ENCODE measurements at regions not wholly inside any gene's neighbourhood (a gene's known extent, or its start where the extent isn't known, plus 50 kb on each side); places are given as distances from the start of the nearest gene placed in this dataset.

DNA sequence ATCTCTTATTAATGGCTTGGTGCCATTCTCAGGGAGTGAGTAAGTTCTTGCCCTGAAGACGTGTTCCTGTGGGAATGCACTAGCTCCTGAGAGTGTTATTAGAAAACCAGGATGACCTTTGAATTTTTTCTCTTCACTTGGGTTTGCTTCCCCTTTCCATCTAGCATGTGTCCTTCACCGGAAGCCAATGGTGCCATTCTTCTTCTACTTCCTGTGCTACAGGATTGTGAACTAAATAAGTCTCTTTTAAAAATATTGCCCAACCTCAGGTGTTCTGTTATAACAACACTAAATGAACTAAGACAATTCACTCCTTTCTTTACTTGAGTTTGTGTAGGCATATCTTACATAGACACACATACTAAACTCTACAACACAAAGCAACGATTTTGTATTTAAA lies 447.0 kb downstream of the SOX11 start (continued):
- TF ChIP-seq EZH2phosphoT487 (IDR thresholded peaks at IDR 0.05; ENCODE audit: borderline replicate concordance, low read depth) (no peak), RXRA (IDR thresholded peaks at IDR 0.05; ENCODE audit: borderline replicate concordance, low read depth) (no peak), TAF1 (IDR thresholded peaks at IDR 0.05; ENCODE audit: borderline replicate concordance, low read depth, low read length) (no peak), TCF12 (IDR thresholded peaks at IDR 0.05) (no peak), FOSL2 (IDR thresholded peaks at IDR 0.05; ENCODE audit: borderline replicate concordance, low read depth) (no peak), GABPA (IDR thresholded peaks at IDR 0.05; ENCODE audit: low read depth) (no peak), REST (IDR thresholded peaks at IDR 0.05; ENCODE audit: low read depth, low read length) (no peak)
- TF ChIP-seq, protein P1, sequence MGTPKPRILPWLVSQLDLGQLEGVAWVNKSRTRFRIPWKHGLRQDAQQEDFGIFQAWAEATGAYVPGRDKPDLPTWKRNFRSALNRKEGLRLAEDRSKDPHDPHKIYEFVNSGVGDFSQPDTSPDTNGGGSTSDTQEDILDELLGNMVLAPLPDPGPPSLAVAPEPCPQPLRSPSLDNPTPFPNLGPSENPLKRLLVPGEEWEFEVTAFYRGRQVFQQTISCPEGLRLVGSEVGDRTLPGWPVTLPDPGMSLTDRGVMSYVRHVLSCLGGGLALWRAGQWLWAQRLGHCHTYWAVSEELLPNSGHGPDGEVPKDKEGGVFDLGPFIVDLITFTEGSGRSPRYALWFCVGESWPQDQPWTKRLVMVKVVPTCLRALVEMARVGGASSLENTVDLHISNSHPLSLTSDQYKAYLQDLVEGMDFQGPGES (IDR thresholded peaks at IDR 0.05; ENCODE audit: low read depth, low read length) = no peak

DNA sequence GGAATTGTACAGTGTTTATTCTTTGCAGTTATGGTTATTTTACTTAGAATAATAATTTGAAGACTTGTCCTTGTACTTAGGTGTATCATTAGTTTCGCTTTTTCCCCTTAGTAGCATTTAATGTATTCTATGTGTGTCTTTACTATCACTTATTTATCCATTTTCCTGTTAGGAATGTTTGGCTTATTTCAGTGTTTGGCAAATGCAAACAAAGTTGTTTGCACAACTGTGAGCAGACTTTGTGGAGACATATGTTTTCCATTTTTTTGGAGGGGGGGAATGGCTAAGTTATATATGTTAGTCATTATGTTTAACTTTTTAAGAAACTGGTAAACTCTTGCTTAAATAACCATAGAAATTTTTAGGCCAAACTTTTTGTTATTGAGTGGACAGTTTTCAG lies 447.7 kb downstream of the SOX11 start:
- no peak for TF ChIP-seq FOSL2 (IDR thresholded peaks at IDR 0.05; ENCODE audit: borderline replicate concordance, low read depth)
- TF ChIP-seq, protein P2, sequence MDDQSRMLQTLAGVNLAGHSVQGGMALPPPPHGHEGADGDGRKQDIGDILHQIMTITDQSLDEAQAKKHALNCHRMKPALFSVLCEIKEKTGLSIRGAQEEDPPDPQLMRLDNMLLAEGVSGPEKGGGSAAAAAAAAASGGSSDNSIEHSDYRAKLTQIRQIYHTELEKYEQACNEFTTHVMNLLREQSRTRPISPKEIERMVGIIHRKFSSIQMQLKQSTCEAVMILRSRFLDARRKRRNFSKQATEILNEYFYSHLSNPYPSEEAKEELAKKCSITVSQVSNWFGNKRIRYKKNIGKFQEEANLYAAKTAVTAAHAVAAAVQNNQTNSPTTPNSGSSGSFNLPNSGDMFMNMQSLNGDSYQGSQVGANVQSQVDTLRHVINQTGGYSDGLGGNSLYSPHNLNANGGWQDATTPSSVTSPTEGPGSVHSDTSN (IDR thresholded peaks at IDR 0.05) = no peak
- TF ChIP-seq RCOR1 (IDR thresholded peaks at IDR 0.05; ENCODE audit: low read length) = no peak
- TF ChIP-seq, protein P3, sequence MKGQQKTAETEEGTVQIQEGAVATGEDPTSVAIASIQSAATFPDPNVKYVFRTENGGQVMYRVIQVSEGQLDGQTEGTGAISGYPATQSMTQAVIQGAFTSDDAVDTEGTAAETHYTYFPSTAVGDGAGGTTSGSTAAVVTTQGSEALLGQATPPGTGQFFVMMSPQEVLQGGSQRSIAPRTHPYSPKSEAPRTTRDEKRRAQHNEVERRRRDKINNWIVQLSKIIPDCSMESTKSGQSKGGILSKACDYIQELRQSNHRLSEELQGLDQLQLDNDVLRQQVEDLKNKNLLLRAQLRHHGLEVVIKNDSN (IDR thresholded peaks at IDR 0.05; ENCODE audit: borderline replicate concordance, low read depth) = no peak
- no peak for TF ChIP-seq MXI1 (IDR thresholded peaks at IDR 0.05; ENCODE audit: low read depth, low read length)
- TF ChIP-seq GABPA (IDR thresholded peaks at IDR 0.05; ENCODE audit: low read depth) = no peak
- no peak for TF ChIP-seq RAD21 (IDR thresholded peaks at IDR 0.05; ENCODE audit: low read length)
- TF ChIP-seq EP300 (IDR thresholded peaks at IDR 0.05; ENCODE audit: borderline replicate concordance in 1 of 2, low read depth in 1 of 2, low read length in 1 of 2) = no peak
- no peak for TF ChIP-seq CHD2 (IDR thresholded peaks at IDR 0.05; ENCODE audit: low read length, partially characterized antibody)
- no peak overlapping the region for H3K27ac ChIP-seq (ENCODE audit: low read depth in 2 of 2, low read length in 1 of 2)
- H3K4me3 ChIP-seq (ENCODE audit: low read depth in 2 of 2, low read length in 1 of 2) = no peak overlapping the region
- H3K9ac ChIP-seq = no peak overlapping the region
- H3K79me2 ChIP-seq (ENCODE audit: insufficient read depth) = no peaks in the 10 kb centered on the region
- POLR2A ChIA-PET = no interaction called here
- H3K9me3 ChIP-seq = no peaks in the 10 kb centered on the region; the same call in 1 of the 2 replicates
- H2AFZ ChIP-seq (ENCODE audit: low read depth) = no peak overlapping the region
- WGBS (ENCODE audit: low lambda C conversion rate) = 13% methylated on average over 1 of the region's 1 CpG
- H3K36me3 ChIP-seq (replicated peaks in 1 of 2; ENCODE audit: control insufficient read depth in 1 of 2, insufficient read depth in 2 of 2, low read length in 1 of 2) = no peaks in the 10 kb centered on the region
- H3K4me1 ChIP-seq (ENCODE audit: control insufficient read depth in 1 of 2, insufficient read depth in 2 of 2, low read depth in 1 of 2, low read length in 1 of 2) = no peaks in the 10 kb centered on the region
- CTCF ChIA-PET = no interaction called here
- H3F3A ChIP-seq (replicated peaks; ENCODE audit: insufficient read depth) = no peaks in the 10 kb centered on the region
- no peak overlapping the region for H3K4me2 ChIP-seq
- no peaks in the 10 kb centered on the region for H4K20me1 ChIP-seq (ENCODE audit: insufficient read depth)
- DNase-seq = no peak
- no peaks in the 10 kb centered on the region for H3K9me2 ChIP-seq
- no peaks in the 10 kb centered on the region for H3K27me3 ChIP-seq (ENCODE audit: insufficient read depth)

Measured in SK-N-SH (cell line).